Glutamatergic neuron (in vitro differentiated cells): ENCODE measurements at regions not wholly inside any gene's neighbourhood (a gene's known extent, or its start where the extent isn't known, plus 50 kb on each side); places are given as distances from the start of the nearest gene placed in this dataset.

ENCODE experiments used
- DNase-seq: peaks from one replicate; pipeline ENCODE4 v3.0.0; 2022
- H3K27ac Mint-ChIP-seq: one replicate; pipeline ENCODE4 v1.8.0; 2020; ENCODE audit warnings: mild to moderate bottlenecking, mixed read lengths, inconsistent platforms; ENCODE audit not compliant: unreplicated experiment
- H3K27me3 Mint-ChIP-seq: one replicate; pipeline ENCODE4 v1.8.0; 2020; ENCODE audit warnings: mild to moderate bottlenecking, moderate library complexity, mixed read lengths, inconsistent platforms; ENCODE audit not compliant: unreplicated experiment
- H3K36me3 Mint-ChIP-seq: one replicate; pipeline ENCODE4 v1.8.0; 2020; ENCODE audit warnings: mild to moderate bottlenecking, mixed read lengths, inconsistent platforms; ENCODE audit not compliant: unreplicated experiment
- H3K4me1 Mint-ChIP-seq: one replicate; pipeline ENCODE4 v1.8.0; 2020; ENCODE audit warnings: mild to moderate bottlenecking, low read depth, mixed read lengths, inconsistent platforms; ENCODE audit not compliant: unreplicated experiment
- H3K4me3 Mint-ChIP-seq: one replicate; pipeline ENCODE4 v1.8.0; 2020; ENCODE audit warnings: mild to moderate bottlenecking, mixed read lengths, inconsistent platforms; ENCODE audit not compliant: unreplicated experiment
- H3K9me3 Mint-ChIP-seq: one replicate; pipeline ENCODE4 v1.8.0; 2020; ENCODE audit warnings: mild to moderate bottlenecking, moderate library complexity, mixed read lengths, inconsistent platforms; ENCODE audit not compliant: unreplicated experiment
- CTCF ChIP-seq: fragments of 200-600 bp; sonication (generic); IDR thresholded peaks from one replicate; pipeline ENCODE4 v1.5.0; 2021; ENCODE audit not compliant: partially characterized antibody, unreplicated experiment

DNA sequence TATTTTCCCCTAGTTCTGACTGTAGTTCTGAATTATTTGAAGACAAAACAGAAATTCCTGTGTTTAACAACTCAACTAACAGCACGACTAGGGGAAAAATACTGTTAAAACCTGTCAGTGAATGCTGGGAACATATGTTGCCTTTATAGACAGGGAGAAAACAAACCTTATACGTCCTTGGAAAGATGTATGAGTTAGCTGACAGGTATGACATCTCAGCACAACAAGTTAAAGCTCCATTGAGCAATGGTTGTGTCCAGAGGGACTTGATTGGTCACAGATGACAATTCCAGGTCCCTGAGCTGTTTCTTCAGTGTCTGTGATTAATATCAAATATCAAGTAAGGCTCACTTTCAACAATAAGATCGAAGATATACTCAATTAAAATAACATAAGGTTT, 58.2 kb upstream of the DDIT4L start:
- no peaks in the 10 kb centered on the region for H3K36me3 Mint-ChIP-seq
- H3K9me3 Mint-ChIP-seq: no peaks in the 10 kb centered on the region
- H3K27me3 Mint-ChIP-seq: no peaks in the 10 kb centered on the region
- H3K27ac Mint-ChIP-seq: no peak overlapping the region
- TF ChIP-seq CTCF: no peak
- H3K4me3 Mint-ChIP-seq: no peak overlapping the region
- DNase-seq: no peak
- H3K4me1 Mint-ChIP-seq: no peaks in the 10 kb centered on the region

GRCh38 chr4:100246697-100247096, 56.4 kb upstream of the DDIT4L start:
- no peak for DNase-seq
- Mint-ChIP-seq H3K4me3 (no peak overlapping the region), H3K9me3 (no peaks in the 10 kb centered on the region), H3K4me1 (no peaks in the 10 kb centered on the region), H3K27me3 (no peaks in the 10 kb centered on the region), H3K36me3 (no peaks in the 10 kb centered on the region), H3K27ac (no peak overlapping the region)
- no peak for TF ChIP-seq CTCF

GRCh38 chr4:100244347-100244746, 54.1 kb upstream of the DDIT4L start:
- Mint-ChIP-seq H3K4me3 (no peak overlapping the region), H3K27me3 (no peaks in the 10 kb centered on the region), H3K36me3 (no peaks in the 10 kb centered on the region), H3K27ac (no peak overlapping the region), H3K9me3 (no peaks in the 10 kb centered on the region), H3K4me1 (no peaks in the 10 kb centered on the region)
- no peak for TF ChIP-seq CTCF
- no peak for DNase-seq
